ENCODE measurements at regions not wholly inside any gene's neighbourhood (a gene's known extent, or its start where the extent isn't known, plus 50 kb on each side); places are given as distances from the start of the nearest gene placed in this dataset.

GRCh38 chr3:152607179-152607578 lies 227.8 kb upstream of the P2RY1 start:
- Mint-ChIP-seq H3K27me3 (no peaks in the 10 kb centered on the region), H3K9me3 (peaks cover 5% of the 10 kb centered on the region), H3K4me1 (ENCODE audit: unreplicated experiment) (peaks cover 12% of the 10 kb centered on the region), H3K27ac (no peak overlapping the region), H3K36me3 (no peaks in the 10 kb centered on the region), H3K4me3 (no peak overlapping the region)
- no peak for DNase-seq (ENCODE audit: extremely low spot score, unreplicated experiment)
- TF ChIP-seq CTCF (conservative IDR thresholded peaks at IDR 0.05), result no peak

GRCh38 chr3:152608696-152609594 lies 226.0 kb upstream of the P2RY1 start:
- peaks cover 5% of the 10 kb centered on the region for H3K9me3 Mint-ChIP-seq
- no peaks in the 10 kb centered on the region for H3K36me3 Mint-ChIP-seq
- no peaks in the 10 kb centered on the region for H3K27me3 Mint-ChIP-seq
- H3K27ac Mint-ChIP-seq, result no peak overlapping the region
- DNase-seq (ENCODE audit: extremely low spot score, unreplicated experiment), result no peak
- no peak overlapping the region for H3K4me3 Mint-ChIP-seq
- no peak for TF ChIP-seq CTCF (conservative IDR thresholded peaks at IDR 0.05)
- peaks cover 12% of the 10 kb centered on the region for H3K4me1 Mint-ChIP-seq (ENCODE audit: unreplicated experiment)

GRCh38 chr3:152609891-152610290 lies 225.0 kb upstream of the P2RY1 start:
- Mint-ChIP-seq H3K9me3 (peaks cover 5% of the 10 kb centered on the region), H3K4me3 (no peak overlapping the region), H3K4me1 (ENCODE audit: unreplicated experiment) (peaks cover 12% of the 10 kb centered on the region), H3K27ac (no peak overlapping the region), H3K36me3 (no peaks in the 10 kb centered on the region), H3K27me3 (no peaks in the 10 kb centered on the region)
- TF ChIP-seq CTCF (conservative IDR thresholded peaks at IDR 0.05), result no peak
- DNase-seq (ENCODE audit: extremely low spot score, unreplicated experiment), result no peak

- peaks cover 12% of the 10 kb centered on the region for H3K4me1 Mint-ChIP-seq (ENCODE audit: unreplicated experiment)
- no peak for TF ChIP-seq CTCF (conservative IDR thresholded peaks at IDR 0.05)
- H3K9me3 Mint-ChIP-seq, result peaks cover 5% of the 10 kb centered on the region
- no peak for DNase-seq (ENCODE audit: extremely low spot score, unreplicated experiment)
- H3K27me3 Mint-ChIP-seq, result no peaks in the 10 kb centered on the region
- no peak overlapping the region for H3K4me3 Mint-ChIP-seq
- no peaks in the 10 kb centered on the region for H3K36me3 Mint-ChIP-seq
- H3K27ac Mint-ChIP-seq, result no peak overlapping the region
Measured at GRCh38 chr3:152610622-152611021, 224.3 kb upstream of the P2RY1 start.

GRCh38 chr3:152611905-152612304 lies 223.0 kb upstream of the P2RY1 start:
- Mint-ChIP-seq H3K9me3 (no peaks in the 10 kb centered on the region), H3K36me3 (no peaks in the 10 kb centered on the region), H3K27me3 (no peaks in the 10 kb centered on the region), H3K4me3 (no peak overlapping the region), H3K4me1 (ENCODE audit: unreplicated experiment) (peaks cover 12% of the 10 kb centered on the region), H3K27ac (no peak overlapping the region)
- no peak for DNase-seq (ENCODE audit: extremely low spot score, unreplicated experiment)
- TF ChIP-seq CTCF (conservative IDR thresholded peaks at IDR 0.05), result no peak

All from type B pancreatic cell (in vitro differentiated cells).